Lower leg skin (tissue), 3 donors: ENCODE measurements at regions not wholly inside any gene's neighbourhood (a gene's known extent, or its start where the extent isn't known, plus 50 kb on each side); places are given as distances from the start of the nearest gene placed in this dataset.

Source experiments
- POLR2A ChIP-seq, 2 donors: fragments of 450-650 bp; IDR thresholded peaks; one replicate each; pipeline ENCODE4 v1.6.1; 2016 to 2017; ENCODE audit warnings: antibody characterized with exemption in 2 of 2, mild to moderate bottlenecking in 1 of 2, moderate library complexity in 1 of 2
- TF ChIP-seq, protein P1 (sequence below), 3 donors: fragments of 450-650 bp; IDR thresholded peaks; one replicate each; pipeline ENCODE4 v1.5.1; 2016; ENCODE audit warnings: antibody characterized with exemption in 3 of 3, mild to moderate bottlenecking in 3 of 3, moderate library complexity in 2 of 3

DNA sequence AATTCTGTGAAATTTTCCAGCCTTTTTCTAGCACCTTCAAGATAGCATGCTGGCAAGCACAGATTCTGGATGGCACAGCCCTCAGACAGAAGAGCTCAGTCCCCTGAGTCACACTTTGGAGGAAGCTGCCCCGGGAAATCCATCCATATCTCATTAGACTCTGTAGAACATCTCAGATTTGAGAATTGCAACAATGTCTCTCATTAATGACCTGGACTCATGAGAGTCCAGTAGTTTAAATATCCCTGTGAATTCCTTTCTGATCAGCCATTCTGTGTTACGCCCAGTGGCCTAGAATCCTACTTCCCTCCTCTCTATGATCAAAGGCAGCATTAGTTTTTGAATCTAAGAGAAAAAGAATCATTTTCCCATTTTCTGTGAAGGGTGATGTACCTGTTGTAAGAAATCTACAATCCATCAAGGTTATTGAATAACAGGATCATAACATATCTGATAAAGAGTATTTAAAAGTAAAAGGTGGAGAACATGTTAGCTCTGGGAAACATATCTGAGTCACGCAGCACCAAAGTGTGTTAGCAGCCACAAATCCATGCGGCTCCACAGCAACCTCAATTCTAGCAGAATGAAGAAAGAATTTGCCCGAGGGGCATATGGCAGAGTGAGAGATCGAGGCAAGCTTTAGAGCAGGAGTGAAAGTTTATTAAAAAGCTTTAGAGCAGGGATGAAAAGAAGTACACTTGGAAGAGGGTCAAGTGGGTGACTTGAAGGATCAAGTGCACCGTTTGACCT lies 855.6 kb upstream of the TMEM132C start:
- TF ChIP-seq, protein P1, sequence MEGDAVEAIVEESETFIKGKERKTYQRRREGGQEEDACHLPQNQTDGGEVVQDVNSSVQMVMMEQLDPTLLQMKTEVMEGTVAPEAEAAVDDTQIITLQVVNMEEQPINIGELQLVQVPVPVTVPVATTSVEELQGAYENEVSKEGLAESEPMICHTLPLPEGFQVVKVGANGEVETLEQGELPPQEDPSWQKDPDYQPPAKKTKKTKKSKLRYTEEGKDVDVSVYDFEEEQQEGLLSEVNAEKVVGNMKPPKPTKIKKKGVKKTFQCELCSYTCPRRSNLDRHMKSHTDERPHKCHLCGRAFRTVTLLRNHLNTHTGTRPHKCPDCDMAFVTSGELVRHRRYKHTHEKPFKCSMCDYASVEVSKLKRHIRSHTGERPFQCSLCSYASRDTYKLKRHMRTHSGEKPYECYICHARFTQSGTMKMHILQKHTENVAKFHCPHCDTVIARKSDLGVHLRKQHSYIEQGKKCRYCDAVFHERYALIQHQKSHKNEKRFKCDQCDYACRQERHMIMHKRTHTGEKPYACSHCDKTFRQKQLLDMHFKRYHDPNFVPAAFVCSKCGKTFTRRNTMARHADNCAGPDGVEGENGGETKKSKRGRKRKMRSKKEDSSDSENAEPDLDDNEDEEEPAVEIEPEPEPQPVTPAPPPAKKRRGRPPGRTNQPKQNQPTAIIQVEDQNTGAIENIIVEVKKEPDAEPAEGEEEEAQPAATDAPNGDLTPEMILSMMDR (IDR thresholded peaks at IDR 0.05): no peak
- no peak for TF ChIP-seq POLR2A (IDR thresholded peaks at IDR 0.05)
